HG02623 (cell line): ENCODE measurements at regions not wholly inside any gene's neighbourhood (a gene's known extent, or its start where the extent isn't known, plus 50 kb on each side); places are given as distances from the start of the nearest gene placed in this dataset.

ENCODE experiments used
- ATAC-seq: cut with Tn5 transposase; IDR thresholded peaks from one replicate; pipeline ENCODE4 v1.9.1; 2021; ENCODE audit warnings: moderate library complexity; ENCODE audit not compliant: unreplicated experiment

DNA sequence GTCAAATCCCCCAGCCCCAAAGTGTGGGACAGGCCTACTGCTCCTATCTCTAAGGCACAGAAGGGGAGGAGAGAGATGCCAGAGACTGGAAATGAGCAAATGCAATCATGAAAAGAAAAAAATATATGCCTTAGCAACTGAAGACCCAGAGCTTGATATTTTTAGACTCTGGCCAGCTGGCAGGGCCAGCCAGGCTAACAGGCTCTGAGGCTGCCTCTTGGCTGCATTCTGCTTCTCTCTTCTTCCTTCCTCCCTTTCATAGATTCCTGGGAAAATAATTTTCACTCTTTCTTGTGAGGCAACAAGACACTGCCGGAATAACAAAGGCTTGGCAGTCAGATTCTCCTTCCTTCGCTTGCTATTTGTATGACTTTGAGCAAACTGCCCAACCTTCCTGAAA lies 209.1 kb downstream of the RAD51AP2 start:
- ATAC-seq, result no peak

DNA sequence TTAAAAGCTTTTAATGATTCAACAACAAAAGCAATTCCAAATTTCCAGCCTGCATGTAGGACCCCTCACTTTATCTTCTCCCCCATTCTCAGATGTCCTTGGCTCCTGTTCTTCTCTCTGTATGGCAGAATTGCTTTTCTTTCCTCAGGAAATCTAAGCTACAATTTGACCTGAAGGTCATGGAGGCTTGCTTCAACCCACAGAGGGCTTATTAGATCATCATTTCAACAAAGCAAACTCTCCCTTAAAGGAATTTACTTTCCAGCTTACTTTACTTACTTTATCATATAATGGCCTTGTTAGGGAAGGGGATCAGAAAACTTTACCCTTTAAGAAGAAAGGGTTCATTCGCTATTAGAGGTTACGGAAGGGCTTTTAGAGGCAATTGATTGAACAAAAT lies 211.5 kb downstream of the RAD51AP2 start:
- ATAC-seq, result no peak

DNA sequence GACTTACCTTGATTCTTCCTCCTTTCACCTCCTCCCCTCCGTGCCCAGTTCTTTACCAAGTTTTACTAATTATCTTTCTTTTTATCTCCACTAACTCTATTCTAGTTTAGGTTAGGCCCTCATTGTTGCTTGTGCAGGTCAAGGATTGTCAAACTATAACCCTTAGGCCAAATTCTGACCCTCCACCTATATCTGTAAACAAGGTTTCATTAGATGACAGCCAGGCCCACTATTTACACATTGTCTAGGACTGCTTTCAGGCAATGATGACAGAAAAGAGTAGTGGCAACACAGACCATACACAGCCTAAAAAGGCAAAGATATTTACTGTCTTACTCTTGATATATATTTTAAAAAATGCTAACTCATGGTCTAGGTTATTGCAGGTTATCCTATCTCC lies 212.0 kb downstream of the RAD51AP2 start:
- no peak for ATAC-seq

DNA sequence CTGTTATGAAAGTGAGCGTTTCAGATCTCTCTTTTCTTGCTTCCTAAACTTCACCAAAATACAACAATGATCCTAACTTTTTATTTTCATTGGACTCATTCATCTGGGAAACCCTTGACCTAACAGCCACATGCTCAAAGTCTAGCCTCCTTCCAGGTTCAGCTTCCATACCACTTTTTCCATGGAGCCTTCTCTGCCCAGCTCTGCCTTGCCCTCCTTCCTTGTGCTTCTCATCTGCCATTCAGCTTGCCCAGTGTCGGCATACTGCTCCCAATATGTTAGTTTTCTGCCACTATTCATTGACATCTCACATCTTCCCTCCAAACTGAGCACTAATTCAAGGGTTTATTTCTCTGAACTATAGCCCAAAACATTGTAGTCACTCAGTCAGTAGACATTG lies 214.7 kb downstream of the RAD51AP2 start:
- no peak for ATAC-seq

DNA sequence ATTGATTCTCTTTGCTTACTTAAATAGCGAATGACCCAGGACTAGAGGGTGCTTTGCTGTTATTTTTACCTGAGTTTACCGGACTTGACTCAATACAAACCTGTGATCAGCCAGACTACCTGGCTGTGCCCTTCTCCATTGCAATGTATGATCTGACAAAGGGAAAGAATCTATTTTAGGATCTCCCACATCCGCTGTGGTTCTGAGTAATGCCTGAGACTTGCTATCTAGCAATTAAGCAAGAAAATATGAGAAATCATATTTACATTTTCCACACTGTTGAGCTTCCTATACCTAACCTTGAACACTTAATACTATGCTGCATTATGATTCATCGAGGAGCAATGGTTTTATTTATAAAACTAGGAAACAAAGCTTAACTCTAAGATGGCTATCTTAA lies 215.2 kb downstream of the RAD51AP2 start:
- no peak for ATAC-seq

DNA sequence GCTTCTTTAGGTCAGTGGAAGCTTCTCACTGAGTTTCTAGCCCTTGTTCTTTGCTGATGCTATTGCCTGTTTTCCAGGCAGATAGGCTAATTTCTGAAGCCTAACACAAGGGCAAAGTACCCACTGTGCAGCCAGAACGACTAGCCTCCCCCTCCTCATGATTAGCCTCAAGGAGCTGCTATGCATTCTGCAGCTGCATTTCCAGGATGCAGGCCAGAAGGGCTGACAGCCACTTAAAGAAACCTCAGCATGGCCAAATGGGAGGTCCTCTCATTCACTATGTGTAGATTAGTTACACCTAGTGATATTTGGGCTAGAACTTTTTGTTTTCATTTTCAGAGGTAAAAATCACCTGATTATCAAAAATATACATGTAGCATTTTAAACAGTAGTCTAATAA lies 216.0 kb downstream of the RAD51AP2 start:
- ATAC-seq, result no peak

DNA sequence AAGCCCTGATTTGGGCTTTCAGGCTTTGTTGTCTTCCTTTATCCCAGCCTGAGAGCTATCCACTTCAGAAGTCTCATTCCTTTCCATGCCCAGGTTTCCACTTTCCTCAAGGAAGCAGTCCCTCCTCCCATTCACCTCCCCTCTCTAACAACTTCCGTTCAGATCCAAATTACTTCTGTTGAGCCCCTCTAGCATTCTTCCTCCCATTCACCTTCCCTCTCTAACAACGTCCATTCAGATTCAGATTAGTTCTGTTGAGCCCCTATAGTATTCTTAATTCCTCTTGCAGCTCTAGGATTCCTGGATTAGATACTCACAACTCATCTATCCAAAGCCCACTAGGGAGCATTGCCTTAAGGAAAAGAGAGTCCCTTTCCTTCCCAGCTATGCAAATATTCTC lies 216.8 kb downstream of the RAD51AP2 start:
- ATAC-seq, result no peak

DNA sequence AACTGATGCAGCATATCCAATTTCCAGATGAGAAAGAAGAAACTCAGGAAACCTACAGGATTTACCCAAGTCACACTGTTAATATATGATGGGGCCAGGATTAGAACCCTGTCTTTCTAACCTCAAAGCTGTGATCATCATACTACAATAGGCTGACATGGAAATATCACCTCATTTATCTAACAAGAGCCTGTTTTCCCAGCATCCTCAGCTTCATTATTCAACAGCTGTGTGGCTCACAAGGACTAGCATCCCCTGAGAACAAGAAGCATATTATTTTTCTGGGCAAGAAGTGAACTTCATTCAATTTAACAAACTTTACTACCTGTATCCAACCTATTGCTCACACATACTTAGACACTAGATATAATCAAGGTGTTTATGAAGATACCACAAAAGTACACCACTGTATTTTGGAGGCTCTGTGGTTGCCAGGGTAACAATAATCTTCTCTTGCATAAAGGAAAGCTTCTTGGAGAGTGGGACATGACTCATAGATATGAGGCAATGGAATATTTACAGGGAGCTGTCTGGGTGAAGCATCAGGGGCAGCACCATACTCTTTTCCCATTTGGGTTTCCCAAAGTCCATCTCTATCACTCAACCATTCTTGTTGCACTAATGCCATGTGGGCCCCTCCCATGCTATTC lies 218.2 kb downstream of the RAD51AP2 start:
- ATAC-seq, result no peak

DNA sequence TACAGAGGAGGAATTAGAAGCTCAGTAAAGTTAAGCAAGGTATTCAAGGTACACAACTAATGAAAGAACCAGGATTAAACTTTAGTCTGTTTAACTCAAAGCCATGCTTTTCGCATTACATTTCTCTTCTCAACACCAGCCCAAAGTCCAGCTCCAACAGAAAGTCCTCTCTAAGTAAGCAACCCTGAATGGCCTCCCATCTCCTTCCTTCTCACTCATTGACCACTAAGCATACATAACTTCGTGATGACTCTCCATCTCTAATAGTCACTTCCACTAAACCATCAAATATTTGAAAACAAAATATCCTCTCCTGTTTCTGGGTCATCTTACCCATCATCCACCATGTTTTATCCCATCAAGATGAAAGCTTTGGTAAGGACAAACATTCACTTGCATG lies 219.8 kb downstream of the RAD51AP2 start:
- no peak for ATAC-seq

DNA sequence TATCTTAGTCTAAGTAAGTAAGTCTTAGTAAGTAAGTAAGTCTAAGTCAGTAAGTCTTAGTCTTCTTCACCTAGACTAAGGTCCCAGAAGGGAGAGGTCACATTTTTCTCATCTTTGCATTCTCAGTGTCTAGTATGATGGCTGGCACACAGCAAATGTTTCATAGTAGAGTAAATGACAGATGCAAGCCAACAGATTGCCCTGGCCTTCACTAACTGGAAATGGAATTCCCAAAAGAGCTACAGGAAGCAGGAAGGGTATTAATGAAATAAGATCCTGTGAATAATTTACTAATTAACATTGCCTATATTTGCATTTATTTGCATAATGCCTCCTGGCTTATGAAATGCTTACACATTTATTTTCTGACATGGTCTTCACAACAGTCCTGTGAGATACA lies 221.6 kb downstream of the RAD51AP2 start:
- ATAC-seq, result no peak

DNA sequence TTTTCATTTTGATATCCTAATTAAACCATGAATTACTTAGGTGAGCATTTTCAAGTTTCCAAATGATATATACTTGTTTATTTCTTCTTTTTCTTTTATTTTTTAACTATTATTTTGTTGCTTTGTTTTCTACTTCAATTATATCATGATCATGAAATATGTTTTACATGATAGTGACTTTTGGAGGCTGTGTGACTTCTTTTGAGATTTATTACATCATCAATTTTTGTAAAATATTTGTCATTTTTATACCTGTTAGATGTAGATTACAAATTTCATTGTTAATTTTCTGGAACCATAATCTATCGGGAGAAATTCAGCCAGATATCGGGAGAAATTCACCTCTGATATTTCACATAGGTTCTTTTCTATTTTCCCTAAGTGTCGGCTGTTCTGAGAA lies 228.6 kb downstream of the RAD51AP2 start:
- ATAC-seq, result no peak

DNA sequence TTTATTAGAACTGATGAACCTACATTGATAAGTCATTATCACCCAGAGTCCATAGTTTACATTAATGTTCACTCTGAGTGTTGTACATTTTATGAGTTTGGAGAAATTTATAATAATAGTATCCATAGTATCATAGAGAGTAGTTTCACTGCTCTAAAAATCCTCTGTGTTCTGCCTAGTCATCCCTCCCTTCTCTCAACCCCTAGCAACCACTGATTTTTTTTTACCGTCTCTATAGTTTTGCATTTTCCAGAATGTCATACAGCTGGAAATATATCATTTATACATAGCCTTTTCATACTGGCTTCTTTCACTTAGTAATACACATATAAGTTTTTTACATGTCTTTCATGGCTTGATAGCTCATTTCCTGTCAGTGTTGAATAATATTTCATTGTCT lies 231.1 kb downstream of the RAD51AP2 start:
- ATAC-seq, result no peak

DNA sequence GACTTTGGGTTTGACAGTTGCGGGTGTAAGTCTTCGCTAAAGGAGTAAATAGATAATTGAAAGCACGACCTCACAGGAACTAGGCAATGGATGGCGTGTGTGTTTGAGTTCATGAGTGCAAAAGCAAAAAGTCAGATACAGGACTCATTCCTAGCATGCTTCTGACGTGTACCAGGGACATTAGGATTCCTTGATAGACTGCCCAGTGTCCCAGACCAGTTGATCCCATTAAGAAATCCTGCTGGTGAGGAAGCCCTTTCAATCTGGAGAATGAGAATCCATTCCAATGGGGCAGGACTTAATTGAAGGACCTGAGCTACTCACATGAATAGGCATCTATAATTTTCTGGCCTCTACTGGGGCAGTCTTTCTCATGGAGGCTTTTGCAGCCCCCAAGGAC lies 235.4 kb downstream of the RAD51AP2 start:
- ATAC-seq, result no peak

DNA sequence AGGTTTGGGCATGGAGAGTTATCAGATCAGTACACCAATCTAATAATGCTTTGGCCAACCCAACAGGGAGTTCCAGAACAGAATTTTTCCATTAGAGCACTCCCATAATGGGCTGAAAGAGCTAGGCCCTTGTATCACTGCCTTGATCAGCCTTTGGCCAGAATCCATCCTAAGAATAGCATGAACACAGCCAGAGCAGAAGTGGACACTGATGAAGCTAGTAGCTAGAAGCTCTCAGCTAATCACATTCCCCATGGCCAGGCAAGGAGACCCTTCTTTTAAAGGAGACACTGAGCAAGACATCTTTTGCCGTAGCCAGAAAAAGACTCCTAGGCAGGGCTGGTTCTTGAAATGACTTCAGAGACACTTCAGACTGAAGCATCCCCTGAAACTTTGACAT lies 236.0 kb downstream of the RAD51AP2 start:
- ATAC-seq, result no peak

DNA sequence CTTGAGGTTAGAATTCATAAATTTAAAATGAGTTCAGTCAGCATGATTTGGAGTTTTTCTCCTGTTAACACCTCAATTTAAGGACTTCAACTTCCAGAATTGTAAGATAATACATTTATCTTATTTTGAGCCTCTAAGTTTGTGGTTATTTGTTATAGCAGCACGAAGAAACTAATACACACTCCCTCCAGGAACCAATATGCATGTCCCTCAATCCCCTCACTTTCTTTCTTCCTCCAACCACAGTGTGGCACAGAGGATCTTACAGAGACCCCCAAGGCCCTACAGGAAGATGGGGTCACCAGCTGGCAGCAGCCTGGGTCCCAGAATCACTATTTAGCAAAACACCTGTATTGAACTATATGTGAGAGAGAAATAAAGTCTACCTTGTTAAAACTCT lies 242.0 kb downstream of the RAD51AP2 start:
- no peak for ATAC-seq

DNA sequence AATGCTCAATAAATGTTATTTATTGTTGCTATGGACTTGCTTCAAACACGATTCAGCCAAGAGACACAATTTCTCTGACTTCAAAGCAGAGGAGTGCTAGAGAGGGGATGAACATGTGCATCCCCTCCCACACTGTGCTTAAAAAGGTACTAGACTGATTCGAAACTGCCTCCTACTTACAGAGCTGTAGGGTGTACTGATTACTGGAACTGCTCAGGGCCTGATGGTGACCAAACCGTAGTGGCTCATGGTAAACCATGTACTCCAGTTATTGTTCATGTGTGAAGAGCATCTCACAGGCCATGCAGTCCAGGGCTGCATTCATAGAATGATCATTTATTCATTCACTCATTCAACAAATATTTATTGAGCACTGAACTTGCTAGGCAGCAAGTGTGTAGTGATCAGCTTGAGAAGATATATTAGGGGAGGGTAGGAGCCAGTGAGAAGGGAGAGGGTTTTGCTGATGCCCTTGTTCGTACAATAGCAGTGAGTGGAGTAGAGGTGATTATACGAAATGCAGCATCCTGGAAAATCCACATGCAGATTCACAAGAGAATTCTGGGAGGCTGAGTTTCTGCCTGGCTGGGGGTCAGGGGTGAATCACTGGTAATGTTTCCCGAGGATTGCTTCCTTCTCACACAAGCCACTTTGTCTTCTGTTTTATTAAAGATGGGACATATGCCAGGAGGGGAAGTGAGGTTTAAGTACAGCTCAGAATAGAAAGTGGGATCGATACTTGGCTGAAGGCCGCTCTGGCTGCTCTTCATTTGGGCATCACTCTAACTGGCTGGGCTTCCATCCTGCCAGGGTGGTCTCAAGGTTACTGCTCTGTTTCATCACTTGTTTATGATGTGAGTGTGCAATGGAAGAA lies 245.4 kb downstream of the RAD51AP2 start:
- peak; percentile 55 for ATAC-seq

DNA sequence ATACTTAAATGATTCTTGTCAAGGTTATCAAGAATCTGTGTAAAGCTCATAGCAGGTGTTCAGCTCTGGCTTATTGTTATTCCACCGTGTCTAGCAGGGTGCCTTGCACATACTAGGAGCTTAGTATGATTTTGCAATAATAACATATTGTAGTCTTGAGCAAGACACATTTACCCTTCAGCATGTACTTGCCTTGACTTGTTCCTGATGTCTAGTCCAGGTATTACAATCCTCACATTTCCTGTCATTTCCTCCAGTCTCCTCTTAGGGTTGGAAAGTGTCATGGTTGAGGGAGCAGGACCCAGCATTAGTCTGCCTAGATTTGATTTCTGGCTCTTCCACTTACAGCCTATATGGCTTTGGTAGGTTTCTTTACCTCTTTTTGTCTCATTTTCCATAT lies 246.1 kb downstream of the RAD51AP2 start:
- no peak for ATAC-seq

DNA sequence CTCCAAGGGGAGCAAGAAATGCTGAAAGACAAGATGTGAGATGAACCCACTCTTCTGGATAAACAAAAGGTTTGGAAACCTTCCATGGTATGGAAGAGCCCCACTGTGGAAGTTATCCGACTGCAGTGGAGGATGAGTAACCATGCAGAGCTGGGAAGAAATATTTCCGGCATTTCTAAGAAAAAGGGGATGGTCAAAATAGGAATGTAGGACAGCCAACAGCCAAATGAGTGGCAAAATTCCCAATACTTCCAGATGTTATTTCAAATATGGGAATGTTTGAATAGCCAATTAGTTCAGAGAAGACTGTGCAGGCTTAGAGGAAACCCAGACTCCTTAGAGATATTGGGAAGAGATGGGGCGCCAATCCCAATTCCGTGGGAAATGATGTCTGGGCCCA lies 246.8 kb downstream of the RAD51AP2 start:
- ATAC-seq, result no peak

DNA sequence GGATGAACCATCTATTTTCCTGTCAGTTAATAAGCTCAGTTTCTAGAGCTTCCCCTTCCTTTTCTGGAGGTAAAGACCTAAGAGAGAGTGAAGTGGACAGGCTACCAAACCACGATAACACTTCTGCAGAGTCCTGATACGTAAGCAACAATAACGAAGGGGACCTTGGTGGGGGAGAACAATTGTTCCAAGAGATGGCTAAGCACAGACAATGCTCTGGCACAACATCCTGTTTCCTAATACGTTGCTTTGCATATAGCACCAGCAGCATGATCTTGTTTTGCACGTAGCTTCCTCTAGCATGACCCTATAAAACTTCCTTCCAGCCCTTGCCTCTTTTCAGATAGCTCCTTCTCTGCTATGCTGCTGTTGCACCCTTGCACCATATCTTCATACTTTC lies 247.3 kb downstream of the RAD51AP2 start:
- no peak for ATAC-seq

DNA sequence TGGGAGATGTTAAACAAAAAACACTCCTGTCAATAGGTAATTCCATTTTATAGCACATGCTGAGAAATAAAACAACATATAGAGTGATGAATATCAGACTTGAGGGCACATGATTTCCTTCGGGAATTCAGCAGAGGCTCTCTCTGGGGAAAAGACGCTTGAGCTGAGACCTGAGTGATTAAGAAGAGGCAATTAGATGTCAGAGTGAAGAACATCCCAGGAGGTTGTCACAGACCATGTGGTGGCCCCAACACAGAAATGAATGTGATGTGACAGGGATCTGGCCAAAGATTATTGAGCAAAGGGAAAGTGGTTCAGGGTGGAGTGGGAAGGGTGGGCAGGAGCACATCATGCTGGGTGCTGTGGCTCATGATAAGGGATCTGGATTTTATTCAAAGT lies 254.7 kb downstream of the RAD51AP2 start:
- no peak for ATAC-seq

DNA sequence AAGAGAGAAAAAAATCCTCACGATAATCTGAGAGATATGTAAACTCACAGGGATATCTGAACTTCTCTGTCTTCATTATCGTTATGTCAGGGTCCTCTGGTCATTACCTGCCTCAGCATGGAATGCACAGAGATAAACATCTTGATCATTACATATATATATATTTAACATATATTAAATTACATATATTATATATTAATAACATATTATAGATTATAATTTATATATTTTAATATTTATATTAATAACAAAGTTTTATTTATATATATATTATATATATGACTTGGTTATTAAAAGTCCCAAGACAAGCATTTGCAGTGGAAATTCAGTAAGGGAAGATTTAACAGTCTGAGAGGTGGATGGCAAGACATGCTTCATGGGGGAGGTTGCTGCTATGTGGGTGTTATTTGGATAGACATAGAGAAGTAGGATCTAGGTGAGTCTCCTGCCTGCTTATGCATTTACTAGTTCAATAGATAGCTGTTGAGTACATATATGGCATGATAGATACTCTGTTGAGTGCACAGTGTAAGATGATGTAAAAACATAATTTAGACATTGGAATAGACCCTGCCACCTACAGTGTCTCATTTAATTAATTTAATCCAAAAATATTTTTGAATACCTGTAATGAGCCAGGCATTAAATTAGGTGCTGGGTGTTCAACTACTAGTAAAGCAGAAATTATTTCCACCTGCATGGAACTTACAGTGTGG lies 255.2 kb downstream of the RAD51AP2 start:
- ATAC-seq, result no peak

DNA sequence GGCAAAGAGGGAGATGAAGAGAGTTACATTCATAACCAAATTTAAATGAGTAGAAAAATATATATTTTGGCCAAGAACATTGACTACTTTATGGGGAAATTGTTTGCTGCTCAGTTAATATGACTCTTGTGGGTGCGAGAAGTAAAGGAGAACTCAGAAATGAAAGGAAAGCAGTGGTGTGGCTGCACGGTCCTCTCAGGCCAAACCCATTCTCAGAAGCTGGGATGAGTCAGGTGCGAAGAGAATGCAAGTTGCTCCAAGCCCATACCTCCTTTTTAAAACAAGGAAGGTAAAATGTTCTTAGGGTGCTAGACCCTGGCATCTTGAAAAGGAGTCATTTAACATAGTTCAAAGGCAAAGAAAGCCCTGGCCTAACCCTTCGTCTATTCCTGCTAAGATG lies 258.6 kb downstream of the RAD51AP2 start:
- no peak for ATAC-seq
